ENCODE measurements at regions not wholly inside any gene's neighbourhood (a gene's known extent, or its start where the extent isn't known, plus 50 kb on each side); places are given as distances from the start of the nearest gene placed in this dataset.

- TF ChIP-seq CTCF (IDR thresholded peaks at IDR 0.05; ENCODE audit: unreplicated experiment), result no peak
- peaks cover 3% of the 10 kb centered on the region for H3K27me3 Mint-ChIP-seq (ENCODE audit: insufficient read depth, unreplicated experiment)
- no peak overlapping the region for H3K4me3 Mint-ChIP-seq (ENCODE audit: unreplicated experiment)
- POLR2A ChIA-PET, result no interaction called here
- peaks cover 7% of the 10 kb centered on the region for H3K36me3 Mint-ChIP-seq (ENCODE audit: insufficient read depth, unreplicated experiment)
- intact Hi-C loops (cut with micrococcal nuclease), result no loop called here
- H3K9me3 Mint-ChIP-seq (ENCODE audit: unreplicated experiment), result peaks cover 14% of the 10 kb centered on the region
- BruUV-seq (replicated peaks), result no TSS peak
- DNase-seq (ENCODE audit: unreplicated experiment), result peak; percentile 1
- CTCF ChIA-PET, result interaction anchor here (0.7 kb wide), 1 partner anchor 25 kb away, joined by 3 read pairs; no protein-coding TSS in a partner anchor
- H3K4me1 Mint-ChIP-seq (ENCODE audit: insufficient read depth, unreplicated experiment), result no peaks in the 10 kb centered on the region
- no peak overlapping the region for H3K27ac Mint-ChIP-seq (ENCODE audit: low read depth, unreplicated experiment)
Observed at GRCh38 chr12:130240831-130241590, 78.7 kb downstream of the FZD10 start.

GRCh38 chr12:130242506-130242905, 80.2 kb downstream of the FZD10 start:
- no peak overlapping the region for H3K27ac Mint-ChIP-seq (ENCODE audit: low read depth, unreplicated experiment)
- intact Hi-C loops (cut with micrococcal nuclease), result no loop called here
- H3K36me3 Mint-ChIP-seq (ENCODE audit: insufficient read depth, unreplicated experiment), result peaks cover 3% of the 10 kb centered on the region
- no TSS peak for BruUV-seq (replicated peaks)
- H3K4me1 Mint-ChIP-seq (ENCODE audit: insufficient read depth, unreplicated experiment), result no peaks in the 10 kb centered on the region
- no peak overlapping the region for H3K4me3 Mint-ChIP-seq (ENCODE audit: unreplicated experiment)
- H3K9me3 Mint-ChIP-seq (ENCODE audit: unreplicated experiment), result peaks cover 17% of the 10 kb centered on the region
- ChIA-PET CTCF (no interaction called here), POLR2A (no interaction called here)
- no peaks in the 10 kb centered on the region for H3K27me3 Mint-ChIP-seq (ENCODE audit: insufficient read depth, unreplicated experiment)
- no peak for DNase-seq (ENCODE audit: unreplicated experiment)
- no peak for TF ChIP-seq CTCF (IDR thresholded peaks at IDR 0.05; ENCODE audit: unreplicated experiment)

GRCh38 chr12:130245251-130245650, 83.0 kb downstream of the FZD10 start:
- Mint-ChIP-seq H3K4me1 (ENCODE audit: insufficient read depth, unreplicated experiment) (no peaks in the 10 kb centered on the region), H3K9me3 (ENCODE audit: unreplicated experiment) (peaks cover 24% of the 10 kb centered on the region), H3K4me3 (ENCODE audit: unreplicated experiment) (no peak overlapping the region), H3K27ac (ENCODE audit: low read depth, unreplicated experiment) (no peak overlapping the region), H3K36me3 (ENCODE audit: insufficient read depth, unreplicated experiment) (no peaks in the 10 kb centered on the region), H3K27me3 (ENCODE audit: insufficient read depth, unreplicated experiment) (no peaks in the 10 kb centered on the region)
- CTCF ChIA-PET, result interaction anchor here (1.1 kb wide), 1 partner anchor 32 kb away, joined by 4 read pairs; no protein-coding TSS in a partner anchor
- POLR2A ChIA-PET, result interaction anchor here (0.6 kb wide), 1 partner anchor 22 kb away, joined by 3 read pairs; no protein-coding TSS in a partner anchor
- no peak for TF ChIP-seq CTCF (IDR thresholded peaks at IDR 0.05; ENCODE audit: unreplicated experiment)
- no peak for DNase-seq (ENCODE audit: unreplicated experiment)
- intact Hi-C loops (cut with micrococcal nuclease), result no loop called here
- BruUV-seq (replicated peaks), result no TSS peak

- Mint-ChIP-seq H3K4me3 (ENCODE audit: unreplicated experiment) (no peak overlapping the region), H3K4me1 (ENCODE audit: insufficient read depth, unreplicated experiment) (no peaks in the 10 kb centered on the region), H3K27ac (ENCODE audit: low read depth, unreplicated experiment) (no peak overlapping the region), H3K36me3 (ENCODE audit: insufficient read depth, unreplicated experiment) (no peaks in the 10 kb centered on the region), H3K27me3 (ENCODE audit: insufficient read depth, unreplicated experiment) (no peaks in the 10 kb centered on the region), H3K9me3 (ENCODE audit: unreplicated experiment) (peaks cover 17% of the 10 kb centered on the region)
- intact Hi-C loops (cut with micrococcal nuclease), result no loop called here
- TF ChIP-seq CTCF (IDR thresholded peaks at IDR 0.05; ENCODE audit: unreplicated experiment), result no peak
- peak; percentile 3 for DNase-seq (ENCODE audit: unreplicated experiment)
- ChIA-PET CTCF (no interaction called here), POLR2A (no interaction called here)
- no TSS peak for BruUV-seq (replicated peaks)
Observed at GRCh38 chr12:130246560-130246959, 84.3 kb downstream of the FZD10 start.

Data from MCF 10A (cell line).